ENCODE measurements at regions not wholly inside any gene's neighbourhood (a gene's known extent, or its start where the extent isn't known, plus 50 kb on each side); places are given as distances from the start of the nearest gene placed in this dataset.
"Not testable (repeated sequence)": the region's sequence is repeated elsewhere in the genome, so short reads cannot be mapped to it uniquely, and the experiment has no call there.

GRCh38 chr6:69466979-69467570 is 329.7 kb downstream of the LMBRD1 start:
- DNase-seq, result no peak

DNA sequence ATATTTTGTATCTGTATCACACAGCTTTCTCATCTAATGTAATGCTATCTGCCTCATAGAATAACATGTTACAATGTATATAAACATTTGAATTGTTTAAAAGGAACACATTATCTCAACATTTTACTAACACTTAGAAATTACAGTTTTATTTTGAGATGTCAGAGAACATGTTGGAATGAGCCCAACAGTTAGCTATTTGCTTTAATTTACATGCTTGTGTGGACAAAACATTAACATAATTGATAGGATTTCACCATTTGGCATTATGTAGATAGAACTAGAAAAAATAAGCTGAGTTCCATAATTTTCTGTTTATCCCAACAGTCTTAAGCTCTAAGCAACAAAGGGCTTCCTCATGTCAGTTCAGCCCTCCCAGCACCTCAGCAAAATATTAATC is 330.9 kb downstream of the LMBRD1 start:
- no peak for DNase-seq

- DNase-seq, result no peak
Measured at GRCh38 chr6:69456086-69456485, 340.7 kb downstream of the LMBRD1 start.

DNA sequence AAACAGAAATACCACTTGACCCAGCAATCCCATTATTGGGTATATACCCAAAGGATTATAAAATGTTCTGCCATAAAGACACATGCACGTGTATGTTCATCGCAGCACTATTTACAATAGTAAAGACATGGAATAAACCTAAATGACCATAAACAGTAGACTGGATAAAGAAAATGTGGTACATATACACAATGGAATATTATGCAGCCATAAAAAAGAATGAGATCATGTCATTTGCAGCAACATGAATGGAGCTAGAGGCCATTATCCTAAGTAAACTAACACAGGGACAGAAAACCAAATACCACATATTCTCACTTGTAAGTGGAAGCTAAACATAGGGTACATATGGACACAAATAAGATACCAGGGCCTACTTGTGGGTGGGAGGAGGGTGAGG is 342.2 kb downstream of the LMBRD1 start:
- DNase-seq, result not testable (repeated sequence)

DNA sequence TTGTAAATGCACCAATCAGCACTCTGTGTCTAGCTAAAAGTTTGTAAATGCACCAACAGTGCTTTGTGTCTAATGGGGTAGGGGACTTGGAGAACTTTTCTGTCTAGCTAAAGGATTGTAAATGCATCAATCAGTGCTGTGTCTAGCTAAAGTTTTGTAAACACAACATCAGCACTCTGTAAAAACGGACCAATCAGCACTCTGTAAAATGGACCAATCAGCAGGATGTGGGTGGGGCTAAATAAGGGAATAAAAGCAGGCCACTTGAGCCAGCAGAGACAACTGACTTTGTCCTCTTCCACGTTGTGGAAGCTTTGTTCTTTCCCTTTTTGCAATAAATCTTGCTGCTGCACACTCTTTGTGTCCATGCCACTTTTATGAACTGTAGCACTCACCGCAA is 346.3 kb downstream of the LMBRD1 start:
- DNase-seq, result not testable (repeated sequence)

GRCh38 chr6:69449887-69450286 is 346.9 kb downstream of the LMBRD1 start:
- no peak for DNase-seq
